ENCODE measurements at regions not wholly inside any gene's neighbourhood (a gene's known extent, or its start where the extent isn't known, plus 50 kb on each side); places are given as distances from the start of the nearest gene placed in this dataset.

- H3K4me2 ChIP-seq (ENCODE audit: insufficient read depth, low read length): no peak overlapping the region
- no peaks in the 10 kb centered on the region for H3K36me3 ChIP-seq (ENCODE audit: insufficient read depth, low read length)
- H3K9me3 ChIP-seq (ENCODE audit: insufficient read depth, low read length, severe bottlenecking): no peaks in the 10 kb centered on the region
- ATAC-seq (ENCODE audit: insufficient read depth, low read depth) (no peak), DNase-seq (no peak)
- no peaks in the 10 kb centered on the region for H3K27me3 ChIP-seq (ENCODE audit: insufficient read depth, low read length, poor library complexity)
- H2AFZ ChIP-seq (ENCODE audit: low read depth, low read length): no peak overlapping the region
- H3K4me3 ChIP-seq (ENCODE audit: low read depth in 1 of 2, low read length in 2 of 2): no peak overlapping the region
- H4K20me1 ChIP-seq (ENCODE audit: insufficient read depth, low read length): no peaks in the 10 kb centered on the region
- no peak overlapping the region for H3K9ac ChIP-seq (ENCODE audit: low read depth, low read length)
- TF ChIP-seq CTCF (IDR thresholded peaks at IDR 0.05; ENCODE audit: borderline replicate concordance, extremely low read depth, low read length, poor library complexity, severe bottlenecking): no peak
- no peaks in the 10 kb centered on the region for H3K79me2 ChIP-seq (ENCODE audit: insufficient read depth, low read length)
- no peak overlapping the region for H3K27ac ChIP-seq (ENCODE audit: low read length)
- no peaks in the 10 kb centered on the region for H3K4me1 ChIP-seq (ENCODE audit: insufficient read depth, low read length)
Measured at GRCh38 chr3:154061001-154061370, 60.2 kb upstream of the ARHGEF26 start.

GRCh38 chr3:154062513-154062912, 58.7 kb upstream of the ARHGEF26 start:
- no peak overlapping the region for H2AFZ ChIP-seq (ENCODE audit: low read depth, low read length)

GRCh38 chr3:154071146-154071545, 50.0 kb upstream of the ARHGEF26 start:
- Histone ChIP-seq H3K4me3 (ENCODE audit: low read depth in 1 of 2, low read length in 2 of 2) (no peak overlapping the region), H3K36me3 (ENCODE audit: insufficient read depth, low read length) (no peaks in the 10 kb centered on the region), H3K9me3 (ENCODE audit: insufficient read depth, low read length, severe bottlenecking) (no peaks in the 10 kb centered on the region), H3K4me1 (ENCODE audit: insufficient read depth, low read length) (no peaks in the 10 kb centered on the region), H2AFZ (ENCODE audit: low read depth, low read length) (no peak overlapping the region), H3K79me2 (ENCODE audit: insufficient read depth, low read length) (no peaks in the 10 kb centered on the region), H4K20me1 (ENCODE audit: insufficient read depth, low read length) (no peaks in the 10 kb centered on the region), H3K4me2 (ENCODE audit: insufficient read depth, low read length) (no peak overlapping the region), H3K27me3 (ENCODE audit: insufficient read depth, low read length, poor library complexity) (no peaks in the 10 kb centered on the region), H3K27ac (ENCODE audit: low read length) (no peak overlapping the region), H3K9ac (ENCODE audit: low read depth, low read length) (no peak overlapping the region)
- ATAC-seq (ENCODE audit: insufficient read depth, low read depth): no peak
- TF ChIP-seq EZH2 (IDR thresholded peaks at IDR 0.05; ENCODE audit: borderline replicate concordance, low read depth, low read length, severe bottlenecking): no peak
- no peak for TF ChIP-seq CTCF (IDR thresholded peaks at IDR 0.05; ENCODE audit: borderline replicate concordance, extremely low read depth, low read length, poor library complexity, severe bottlenecking)
- no peak for DNase-seq

More at GRCh38 chr3:154062513-154062912, 58.7 kb upstream of the ARHGEF26 start:
- H3K4me3 ChIP-seq (ENCODE audit: low read depth in 1 of 2, low read length in 2 of 2): no peak overlapping the region
- no peaks in the 10 kb centered on the region for H3K27me3 ChIP-seq (ENCODE audit: insufficient read depth, low read length, poor library complexity)
- no peaks in the 10 kb centered on the region for H3K9me3 ChIP-seq (ENCODE audit: insufficient read depth, low read length, severe bottlenecking)
- no peak overlapping the region for H3K4me2 ChIP-seq (ENCODE audit: insufficient read depth, low read length)
- no peak overlapping the region for H3K27ac ChIP-seq (ENCODE audit: low read length)
- ATAC-seq (ENCODE audit: insufficient read depth, low read depth) (no peak), DNase-seq (no peak)
- H3K4me1 ChIP-seq (ENCODE audit: insufficient read depth, low read length): no peaks in the 10 kb centered on the region
- no peaks in the 10 kb centered on the region for H3K79me2 ChIP-seq (ENCODE audit: insufficient read depth, low read length)
- H4K20me1 ChIP-seq (ENCODE audit: insufficient read depth, low read length): no peaks in the 10 kb centered on the region
- TF ChIP-seq EZH2 (IDR thresholded peaks at IDR 0.05; ENCODE audit: borderline replicate concordance, low read depth, low read length, severe bottlenecking) (no peak), CTCF (IDR thresholded peaks at IDR 0.05; ENCODE audit: borderline replicate concordance, extremely low read depth, low read length, poor library complexity, severe bottlenecking) (no peak)
- no peaks in the 10 kb centered on the region for H3K36me3 ChIP-seq (ENCODE audit: insufficient read depth, low read length)
- H3K9ac ChIP-seq (ENCODE audit: low read depth, low read length): no peak overlapping the region
